ENCODE measurements at regions not wholly inside any gene's neighbourhood (a gene's known extent, or its start where the extent isn't known, plus 50 kb on each side); places are given as distances from the start of the nearest gene placed in this dataset.
"Not testable (repeated sequence)": the region's sequence is repeated elsewhere in the genome, so short reads cannot be mapped to it uniquely, and the experiment has no call there.

DNA sequence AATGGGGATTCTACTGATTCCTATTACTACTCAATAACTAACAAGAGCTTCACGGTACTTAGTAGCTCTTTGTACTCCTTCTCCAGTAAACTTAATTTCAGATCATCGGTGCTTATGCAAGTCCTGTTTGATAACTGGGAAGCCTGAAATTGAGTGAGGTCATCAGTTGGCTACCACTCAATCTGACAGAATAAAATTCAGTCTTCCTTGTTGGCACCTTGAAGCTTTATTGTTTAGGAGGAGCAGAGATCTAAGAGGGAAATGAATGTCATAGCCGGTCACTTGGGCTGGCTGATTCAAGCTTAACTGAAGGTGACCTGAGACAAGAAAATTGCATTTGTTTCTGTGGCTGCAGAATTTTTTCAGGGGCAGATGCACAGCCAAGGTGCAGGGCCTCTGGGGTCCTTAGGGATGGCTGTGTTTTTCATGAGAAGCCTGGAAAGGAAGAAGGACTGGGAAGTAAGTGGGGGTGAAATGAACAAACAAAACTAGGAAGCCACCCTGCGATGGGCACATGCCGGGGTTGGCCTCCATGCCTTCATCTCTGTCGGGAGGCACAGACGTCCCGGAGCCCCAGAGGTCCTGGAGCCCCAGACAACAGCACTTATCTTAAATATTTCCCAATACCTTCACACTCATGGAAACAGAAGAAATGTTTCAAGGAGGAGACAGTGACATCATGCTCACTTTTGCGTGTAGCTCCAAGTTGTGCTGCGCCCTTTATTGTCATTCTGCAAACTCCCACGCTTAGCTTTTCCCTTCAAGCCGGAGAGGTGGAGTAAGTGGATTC lies 85.0 kb upstream of the KIF5B start:
- DNase-seq: no peak

DNA sequence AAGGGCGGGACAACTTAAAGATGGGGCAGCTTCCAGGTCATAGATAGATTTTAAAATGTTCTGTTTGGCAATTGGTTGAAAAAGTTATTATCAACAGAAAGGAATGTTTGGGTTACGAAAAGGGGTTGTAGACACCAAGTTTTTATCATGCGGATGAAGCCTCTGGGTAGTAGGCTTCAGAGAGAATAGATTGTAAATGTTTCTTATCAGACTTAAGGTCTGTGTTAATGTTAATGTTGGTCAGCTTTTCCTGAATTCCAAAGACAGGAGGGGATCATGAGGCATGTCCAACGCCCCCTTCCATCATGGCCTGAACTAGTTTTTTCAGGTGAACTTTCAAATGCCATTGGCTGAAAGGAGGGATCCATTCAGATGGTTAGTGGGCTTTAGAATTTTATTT lies 84.2 kb upstream of the KIF5B start:
- DNase-seq: no peak

DNA sequence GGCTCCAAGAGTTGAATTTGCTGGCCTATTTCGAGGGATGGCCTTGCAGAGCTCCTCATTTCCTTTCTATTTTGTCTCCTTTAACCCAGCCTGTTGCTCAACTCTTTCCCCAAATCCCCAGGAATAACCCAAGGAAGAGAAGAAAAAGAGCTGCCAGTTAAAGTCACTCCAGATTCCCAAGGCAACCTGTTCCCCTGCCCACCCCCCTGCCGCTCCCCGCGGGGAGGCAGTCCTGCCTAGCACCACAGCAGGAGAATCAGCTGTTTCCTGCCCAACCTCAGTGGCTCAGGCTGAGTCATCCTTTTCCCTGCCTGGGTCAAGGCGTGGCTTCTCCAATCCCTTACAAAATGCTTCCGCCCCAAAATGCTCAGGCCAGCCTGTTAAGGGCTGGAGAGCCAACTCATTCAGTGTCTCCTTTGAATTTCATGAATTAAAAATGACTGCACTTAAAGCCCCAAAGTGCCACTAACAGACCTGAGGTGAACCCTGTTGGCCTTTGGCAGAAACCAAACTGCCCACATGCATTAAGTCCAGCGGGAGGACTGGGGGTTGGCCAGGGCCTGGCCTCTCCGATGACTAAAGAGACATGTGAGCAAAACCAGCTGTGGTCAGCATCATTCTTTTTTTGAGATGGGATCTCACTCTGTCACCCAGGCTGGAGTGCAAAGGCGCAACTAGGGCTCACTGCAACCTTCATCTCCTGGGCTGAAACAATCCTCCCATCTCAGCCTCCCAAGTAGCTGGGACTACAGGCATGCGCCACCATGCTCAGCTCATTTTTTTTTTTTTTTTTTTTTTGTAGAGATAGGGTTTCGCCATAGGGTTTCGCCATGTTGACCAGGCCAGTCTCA lies 83.2 kb upstream of the KIF5B start:
- peak; percentile 12 for DNase-seq

DNA sequence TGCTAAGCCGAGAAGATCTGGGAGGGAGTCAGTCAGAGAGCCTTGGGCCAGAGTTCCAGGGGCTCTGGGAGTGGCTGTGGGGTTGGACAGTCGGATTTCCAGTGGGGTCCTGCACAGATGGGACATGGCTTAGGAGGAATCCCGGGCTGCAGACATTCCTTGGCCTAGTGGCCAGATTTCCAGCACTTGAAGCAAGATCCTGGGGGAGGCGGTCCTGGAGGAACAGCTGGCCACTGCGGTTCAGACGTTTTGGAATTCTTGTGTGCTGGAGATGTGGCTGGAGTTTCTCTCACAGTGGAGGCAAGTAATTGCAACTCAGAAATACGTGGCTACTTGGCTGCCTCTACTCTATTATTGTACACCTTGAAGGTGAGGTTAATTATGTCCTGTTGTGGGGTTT lies 80.7 kb upstream of the KIF5B start:
- DNase-seq: not testable (repeated sequence)

DNA sequence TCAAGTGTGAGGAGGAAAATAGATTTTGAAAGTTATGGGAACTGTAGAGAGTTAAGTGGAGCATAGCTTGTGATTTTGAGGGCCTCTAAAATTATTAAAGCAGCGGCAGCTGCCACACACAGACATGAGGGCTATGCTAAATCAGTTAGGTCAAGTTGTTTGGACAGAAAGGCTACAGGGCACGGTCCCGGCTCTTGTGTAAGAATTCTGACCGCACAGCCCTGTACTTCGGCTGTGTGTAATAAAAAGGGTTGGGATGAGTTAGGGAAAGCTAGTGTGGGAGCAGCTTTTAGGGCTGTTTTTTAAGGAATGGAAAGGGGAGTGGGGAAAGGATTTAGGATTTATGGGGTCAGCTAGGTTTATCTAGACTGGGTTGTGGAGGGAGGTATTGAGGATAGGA lies 79.6 kb upstream of the KIF5B start:
- DNase-seq: not testable (repeated sequence)

DNA sequence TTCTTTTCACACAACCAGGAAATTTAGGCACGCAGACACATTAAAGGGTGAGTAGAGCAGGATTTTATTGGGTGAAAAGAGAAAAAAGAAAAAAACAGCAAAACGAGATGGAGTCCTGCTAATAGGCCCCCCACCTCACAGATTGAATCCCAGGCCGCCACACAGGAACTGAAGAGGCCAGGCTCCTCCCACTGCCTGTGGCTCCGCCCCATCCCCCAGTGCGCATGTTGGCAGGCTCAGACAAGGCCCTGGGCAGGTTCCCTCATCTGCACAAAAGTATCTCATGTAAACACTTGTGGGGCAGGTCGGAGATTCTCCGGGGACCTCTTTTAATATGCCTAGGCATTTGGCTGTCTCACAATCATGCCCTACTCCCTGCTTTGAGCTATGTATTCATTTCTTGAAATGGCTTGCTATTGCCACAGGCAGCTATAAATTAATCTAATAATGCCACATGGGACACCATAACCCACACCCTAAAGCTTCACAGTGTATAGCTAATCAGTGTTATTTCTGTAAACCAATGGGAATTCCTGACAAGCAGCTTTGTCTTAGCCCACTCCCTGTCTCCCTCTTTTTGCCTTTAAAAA lies 76.2 kb upstream of the KIF5B start:
- no peak for DNase-seq

DNA sequence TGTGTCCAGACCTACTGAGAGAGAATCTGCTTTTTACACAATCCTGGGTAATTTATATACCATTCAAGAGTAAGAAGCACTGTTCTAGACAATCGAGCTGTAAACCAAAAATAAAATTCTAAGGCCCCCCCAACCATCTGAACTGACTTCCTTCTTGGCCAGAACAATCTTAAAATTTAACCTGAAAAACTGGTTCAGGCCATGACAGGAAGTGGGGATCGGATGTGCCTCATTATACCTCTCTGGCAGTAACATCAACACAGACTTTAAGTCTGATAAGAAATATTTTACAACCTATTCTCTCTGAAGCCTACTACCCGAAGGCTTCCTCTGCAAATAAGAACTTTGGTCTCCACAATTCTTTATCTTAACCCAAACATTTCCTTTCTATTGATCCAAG lies 75.2 kb upstream of the KIF5B start:
- DNase-seq: no peak

DNA sequence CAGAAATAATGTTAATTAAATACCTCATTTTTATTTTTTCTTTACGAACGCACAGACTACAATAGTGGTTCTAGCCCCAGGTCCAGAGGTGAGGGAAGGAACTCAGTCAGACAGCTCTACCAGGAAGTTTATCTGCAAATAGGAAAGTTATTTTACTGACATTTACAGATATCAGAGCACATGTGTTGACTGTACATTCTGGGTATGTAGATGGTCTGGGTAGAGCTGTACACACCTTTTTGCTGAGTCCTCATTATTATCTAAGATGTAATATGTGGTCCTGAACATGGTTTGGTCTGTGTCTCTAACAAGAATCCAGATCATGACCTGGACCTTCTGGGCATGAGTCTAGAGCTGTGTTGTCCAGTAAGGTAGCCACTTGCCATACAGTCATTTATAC lies 74.6 kb upstream of the KIF5B start:
- DNase-seq: no peak

DNA sequence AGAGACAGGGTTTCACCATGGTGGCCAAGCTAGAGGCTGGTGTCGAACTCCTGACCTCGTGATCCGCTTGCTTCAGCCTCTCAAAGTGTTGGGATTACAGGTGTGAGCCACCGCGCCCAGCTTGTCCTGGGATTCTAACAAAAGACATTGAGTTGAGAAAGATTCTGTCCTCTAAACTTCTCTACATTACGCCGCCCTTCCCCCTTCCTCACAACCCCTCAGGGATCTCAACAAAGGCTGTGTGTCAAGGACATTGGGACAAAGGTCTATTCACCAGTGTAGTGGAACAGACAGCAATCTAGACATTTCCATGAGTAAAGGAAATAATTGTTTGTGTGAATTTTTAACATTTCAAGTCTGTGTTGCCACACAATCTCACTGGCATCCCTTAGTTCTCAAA lies 68.8 kb upstream of the KIF5B start:
- no peak for DNase-seq

DNA sequence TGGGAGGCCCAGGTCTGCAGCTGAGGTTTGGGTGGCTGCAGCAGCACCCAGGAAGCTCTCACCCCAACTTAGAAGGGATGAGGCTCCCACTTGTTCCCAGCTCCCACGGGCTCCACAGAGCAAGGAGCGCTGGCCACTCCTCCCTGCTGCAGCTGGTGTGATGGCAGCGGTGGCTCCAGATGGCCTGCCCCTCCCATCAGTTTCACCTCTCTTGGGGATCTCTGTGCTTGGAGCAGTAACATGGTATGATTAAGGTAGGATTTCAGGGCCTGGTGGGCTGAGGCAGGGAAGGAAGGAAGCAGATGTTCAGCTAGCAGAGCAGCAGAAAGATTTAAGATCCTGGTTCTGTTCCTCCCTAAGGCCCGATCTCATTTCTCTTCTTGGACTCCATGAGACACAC lies 66.8 kb upstream of the KIF5B start:
- DNase-seq: no peak

DNA sequence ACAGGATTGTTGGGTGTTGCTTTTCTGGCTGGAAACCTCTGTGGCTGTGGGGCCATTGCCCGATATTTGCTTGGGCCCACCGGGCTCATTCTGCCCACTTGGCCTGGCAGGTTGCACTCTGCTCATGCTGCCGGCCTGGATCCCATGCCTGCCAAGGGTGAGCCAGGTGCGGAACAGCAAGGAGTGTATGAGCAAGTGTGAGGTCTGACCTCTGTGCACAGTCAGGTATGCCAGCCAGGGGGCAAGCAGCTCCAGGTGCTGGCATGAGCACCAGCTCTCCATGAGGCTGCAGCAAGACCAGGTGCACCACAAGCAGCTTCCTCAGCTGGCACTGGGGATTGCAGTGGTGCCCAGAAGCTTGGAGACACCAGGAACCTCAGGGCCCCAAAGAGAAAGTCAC lies 65.4 kb upstream of the KIF5B start:
- DNase-seq: no peak

DNA sequence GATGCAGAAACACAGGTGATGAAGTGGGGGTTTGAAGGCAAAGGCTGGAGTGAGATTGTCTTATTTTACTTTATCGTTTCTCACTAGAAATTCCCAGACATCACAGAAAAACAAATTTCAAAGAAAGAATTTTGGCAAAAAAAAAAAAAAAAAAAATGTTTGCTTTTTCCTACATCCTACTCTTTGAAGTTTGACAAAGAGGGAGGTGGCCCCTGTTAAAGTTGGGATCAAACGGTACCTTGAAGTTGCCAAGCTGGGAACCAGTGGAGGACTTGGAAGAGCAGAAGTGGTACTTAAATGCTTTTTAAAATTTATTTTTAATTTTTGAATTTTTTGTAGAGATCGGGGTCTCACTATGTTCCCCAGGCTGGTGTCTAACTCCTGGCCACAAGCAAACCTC lies 63.9 kb upstream of the KIF5B start:
- DNase-seq: no peak

DNA sequence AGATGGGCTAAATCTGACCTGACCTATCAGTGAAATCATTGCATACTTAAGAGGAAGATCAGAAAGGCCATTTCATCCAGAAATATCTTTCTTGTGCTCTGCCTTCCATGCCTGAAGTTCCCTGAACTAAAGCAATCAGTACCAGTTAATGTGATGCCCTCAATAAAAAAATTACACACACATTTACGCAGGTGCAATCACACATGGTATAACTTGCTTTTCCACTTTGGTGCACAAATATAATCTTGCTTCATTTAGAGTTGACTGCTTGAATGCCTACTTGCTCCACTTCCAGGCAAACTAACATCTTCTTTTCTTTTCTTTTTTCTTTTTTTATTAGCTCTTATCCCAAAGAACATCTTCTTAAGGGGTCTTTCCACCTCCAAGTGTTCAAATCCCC lies 58.3 kb upstream of the KIF5B start:
- DNase-seq: no peak

DNA sequence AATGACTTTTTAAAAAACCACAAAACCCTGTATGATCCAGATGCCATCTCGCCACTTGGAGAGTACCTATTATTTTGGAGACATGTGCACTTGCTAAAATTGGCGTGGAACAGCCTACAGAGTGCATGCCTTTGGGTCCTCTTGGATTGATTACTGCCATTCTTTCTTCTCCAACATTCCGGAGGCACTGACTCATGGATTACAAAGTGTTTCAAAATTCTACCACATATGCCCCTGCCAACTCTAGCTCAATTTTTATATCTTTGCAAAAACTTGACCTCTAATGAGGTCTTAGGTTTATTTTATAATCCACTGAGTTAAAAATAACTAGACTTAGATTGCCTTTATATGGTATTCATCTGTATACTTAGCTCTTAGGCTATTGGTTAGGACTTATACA lies 55.8 kb upstream of the KIF5B start:
- no peak for DNase-seq

DNA sequence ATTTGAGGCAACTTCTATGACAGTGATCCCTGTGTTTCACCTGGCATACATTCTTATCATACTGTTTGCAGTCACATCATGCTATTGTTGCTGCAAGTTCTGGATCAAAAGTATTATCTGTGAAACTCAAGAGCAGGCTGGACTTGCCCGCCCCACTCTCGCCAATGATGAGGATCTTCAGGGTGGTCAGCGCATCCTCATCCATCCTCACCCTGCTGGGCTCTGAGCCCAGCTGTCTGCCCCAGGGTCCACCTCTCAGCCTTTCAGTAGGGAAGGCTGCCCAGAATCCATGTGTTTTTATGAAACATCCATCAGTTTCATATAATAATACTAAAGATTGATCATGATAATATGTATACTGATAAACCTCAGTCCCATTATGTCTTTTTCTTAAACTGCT lies 55.4 kb upstream of the KIF5B start:
- no peak for DNase-seq

DNA sequence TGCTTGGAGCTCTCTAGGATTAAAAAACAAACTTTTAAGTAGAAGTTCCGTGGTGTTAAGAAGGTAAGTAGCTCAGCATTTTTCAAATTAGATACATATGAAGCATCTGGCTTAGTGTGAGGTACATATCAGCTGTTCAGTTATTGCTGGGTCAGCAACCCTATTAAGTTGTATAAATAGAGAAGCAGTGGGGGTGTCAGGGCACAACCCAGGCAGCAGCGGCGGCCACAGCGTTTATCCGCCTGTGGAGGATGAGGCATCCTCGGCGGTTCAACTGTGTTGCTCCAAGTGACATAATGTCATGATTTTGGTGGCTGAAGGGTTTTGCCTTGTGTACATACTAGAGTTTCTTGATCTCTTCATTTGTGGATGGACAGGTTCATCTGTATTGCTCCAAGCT lies 54.6 kb upstream of the KIF5B start:
- no peak for DNase-seq

DNA sequence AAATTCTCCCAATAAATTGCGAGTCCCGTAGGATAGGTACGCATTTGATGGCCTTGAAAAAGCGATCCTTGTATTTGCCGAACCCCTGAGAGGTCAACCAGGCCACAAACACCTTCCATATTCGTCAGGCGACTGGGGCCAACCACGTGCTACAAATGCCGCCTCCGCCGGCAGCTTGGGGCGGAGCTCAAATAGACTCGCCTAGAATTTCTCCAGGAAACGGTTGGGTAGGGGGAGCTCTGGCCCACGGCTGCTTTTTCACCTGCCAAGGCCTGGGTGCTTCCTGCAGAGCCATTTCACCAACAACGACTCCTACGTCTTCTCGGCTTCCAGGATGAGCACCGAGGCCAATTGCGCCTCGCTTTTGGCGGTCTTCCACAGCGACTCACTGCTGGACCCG lies 53.4 kb upstream of the KIF5B start:
- DNase-seq: no peak

Data from renal pelvis (tissue), 1 donor.